IMR-90 (cell line): ENCODE measurements at regions not wholly inside any gene's neighbourhood (a gene's known extent, or its start where the extent isn't known, plus 50 kb on each side); places are given as distances from the start of the nearest gene placed in this dataset.

ENCODE experiments used
- CTCF ChIP-seq: conservative IDR thresholded peaks from 2 replicates; pipeline ENCODE4 v1.5.1; 2012; ENCODE audit warnings: mild to moderate bottlenecking, low read depth, low read length, improper control_type of control experiment
- MAFK ChIP-seq: IDR thresholded peaks from 2 replicates; pipeline ENCODE4 v1.6.1; 2012; ENCODE audit warnings: low read depth, low read length, improper control_type of control experiment
- POLR2A ChIP-seq: IDR thresholded peaks from 2 replicates; pipeline ENCODE4 v1.6.1; 2012; ENCODE audit warnings: mild to moderate bottlenecking, low read depth, low read length
- RFX5 ChIP-seq: IDR thresholded peaks from 2 replicates; pipeline ENCODE4 v1.8.0; 2012; ENCODE audit warnings: low read depth, mild to moderate bottlenecking, low read length, moderate library complexity
- SMC3 ChIP-seq: fragments of 150-350 bp; IDR thresholded peaks from 2 replicates; pipeline ENCODE4 v1.6.1; 2016; ENCODE audit warnings: low read depth, mild to moderate bottlenecking, antibody characterized with exemption, low read length, moderate library complexity

GRCh38 chr21:36208326-36209013 is 51.8 kb downstream of the DOP1B start:
- TF ChIP-seq CTCF (no peak), RFX5 (no peak), SMC3 (no peak), POLR2A (no peak), MAFK (no peak)
